HCT116 (cell line): ENCODE measurements at regions not wholly inside any gene's neighbourhood (a gene's known extent, or its start where the extent isn't known, plus 50 kb on each side); places are given as distances from the start of the nearest gene placed in this dataset.

Source experiments
- ATAC-seq: fragments of 200-7000 bp; cut with Tn5 transposase; 2 replicates; pipeline ENCODE4 v1.9.1; 2020; ENCODE audit warnings: mild to moderate bottlenecking, moderate library complexity
- BruUV-seq: library from RNA; stranded (reverse); fragments of 400-500 nt; replicated peaks from 2 replicates; lab custom pipeline; 2021; lab: Mats Ljungman, UMichigan
- CTCF ChIA-PET: fragments of 300-600 bp; sonication (Branson Sonifier 250); formaldehyde crosslinking; loops from one replicate; lab custom pipeline; 2021; ENCODE audit warnings: antibody characterized with exemption; lab: Charles Lee
- POLR2A ChIA-PET: fragments of 300-600, 350-600 bp; sonication (Branson Sonifier 250); formaldehyde crosslinking; loops from one replicate; lab custom pipeline; 2021; ENCODE audit warnings: antibody characterized with exemption; lab: Charles Lee
- RAD21 ChIA-PET, 2 experiments: fragments of 300-600 bp; sonication (Branson Sonifier 250); formaldehyde crosslinking; loops; one replicate each; lab custom pipeline; 2023; ENCODE audit warnings: low total read pairs in 2 of 2; ENCODE audit not compliant: uncharacterized antibody in 2 of 2, unreplicated experiment in 2 of 2, low non-redundant PET in 1 of 2; lab: Charles Lee
- DNase-seq: peaks from one replicate; pipeline ENCODE4 v3.0.0-alpha.2; 2010; ENCODE audit warnings: low read depth, low spot score
- H2AFZ ChIP-seq: fragments of 200-600 bp; shearing (Covaris generic), sonication (generic); 2 replicates; pipeline ENCODE4 v1.6.1; 2017; ENCODE audit warnings: low read depth, mixed run types, mixed read lengths, antibody characterized with exemption, low read length; ENCODE audit not compliant: poor library complexity, severe bottlenecking
- H3K27ac ChIP-seq: 2 replicates; pipeline ENCODE4 v1.5.1; 2012; ENCODE audit warnings: low read depth, low read length
- H3K27me3 ChIP-seq: fragments of 200-600 bp; sonication (generic); 2 replicates; pipeline ENCODE4 v1.6.1; 2016; ENCODE audit warnings: mixed run types, low read length, mixed read lengths; ENCODE audit not compliant: insufficient read depth
- H3K36me3 ChIP-seq, 2 experiments: fragments of 200-500 bp in 1 of 2; fragments of 200-600 bp in 1 of 2; sonication (Bioruptor generic) in 1 of 2; sonication (generic) in 1 of 2; 2 replicates each; pipeline versions ENCODE4 v1.5.1 to v1.6.1; 2014 to 2016; ENCODE audit warnings: low read length in 2 of 2, inconsistent platforms in 1 of 2, mixed read lengths in 1 of 2, mixed run types in 1 of 2; ENCODE audit not compliant: insufficient read depth in 2 of 2, control insufficient read depth in 1 of 2
- H3K4me1 ChIP-seq, 2 experiments: fragments of 200-600 bp in 1 of 2; sonication (generic) in 1 of 2; 2 replicates each; pipeline versions ENCODE4 v1.5.1 to v1.6.1; 2012 to 2017; ENCODE audit warnings: low read length in 2 of 2, inconsistent platforms in 1 of 2, mild to moderate bottlenecking in 1 of 2, mixed read lengths in 1 of 2, mixed run types in 1 of 2, moderate library complexity in 1 of 2; ENCODE audit not compliant: insufficient read depth in 2 of 2, control insufficient read depth in 1 of 2
- H3K4me2 ChIP-seq: fragments of 200-600 bp; sonication (generic); 2 replicates; pipeline ENCODE4 v1.6.1; 2017; ENCODE audit warnings: mixed run types, low read length, mixed read lengths
- H3K4me3 ChIP-seq, 2 experiments: fragments of 200-600 bp in 1 of 2; sonication (generic) in 1 of 2; replicated peaks in 1 of 2; 2 replicates each; pipeline ENCODE4 v1.5.1; 2011 to 2016; ENCODE audit warnings: low read length in 2 of 2, control low read depth in 1 of 2, low read depth in 1 of 2, mild to moderate bottlenecking in 1 of 2, mixed read lengths in 1 of 2, mixed run types in 1 of 2
- H3K79me2 ChIP-seq: fragments of 200-600 bp; sonication (generic); 2 replicates; pipeline ENCODE4 v1.6.1; 2017; ENCODE audit warnings: mild to moderate bottlenecking, mixed run types, low read length, moderate library complexity, mixed read lengths; ENCODE audit not compliant: insufficient read depth
- H3K9ac ChIP-seq: fragments of 200-600 bp; sonication (generic); 2 replicates; pipeline ENCODE4 v1.6.1; 2016; ENCODE audit warnings: low read length, mixed read lengths
- H3K9me2 ChIP-seq: fragments of 200-600 bp; sonication (generic), shearing (Covaris generic); 2 replicates; pipeline ENCODE4 v1.6.1; 2017; ENCODE audit warnings: mixed run types, mild to moderate bottlenecking, moderate library complexity; ENCODE audit not compliant: insufficient read depth
- H3K9me3 ChIP-seq, 2 experiments: fragments of 200-500 bp in 1 of 2; fragments of 200-600 bp in 1 of 2; sonication (Bioruptor generic) in 1 of 2; sonication (generic) in 1 of 2; 2 replicates each; pipeline ENCODE4 v1.6.1; 2014 to 2017; ENCODE audit warnings: low read length in 2 of 2, mixed read lengths in 2 of 2, inconsistent platforms in 1 of 2, low read depth in 1 of 2, mild to moderate bottlenecking in 1 of 2, mixed run types in 1 of 2, moderate library complexity in 1 of 2; ENCODE audit not compliant: control insufficient read depth in 1 of 2, insufficient read depth in 1 of 2
- H4K20me1 ChIP-seq: fragments of 200-600 bp; sonication (generic), shearing (Covaris generic); 2 replicates; pipeline ENCODE4 v1.6.1; 2017; ENCODE audit warnings: mixed run types, mild to moderate bottlenecking, moderate library complexity; ENCODE audit not compliant: insufficient read depth
- CBX3 ChIP-seq: IDR thresholded peaks from 2 replicates; pipeline ENCODE4 v1.6.1; 2012; ENCODE audit warnings: low read depth
- CEBPB ChIP-seq: IDR thresholded peaks from 2 replicates; pipeline ENCODE4 v1.6.1; 2012; ENCODE audit warnings: low read depth
- ELF1 ChIP-seq: IDR thresholded peaks from 2 replicates; pipeline ENCODE4 v1.6.1; 2012; ENCODE audit warnings: low read depth, borderline replicate concordance
- EZH2 ChIP-seq: fragments of 200-600 bp; sonication (generic); IDR thresholded peaks from 2 replicates; pipeline ENCODE4 v1.6.1; 2017; ENCODE audit warnings: antibody characterized with exemption, mixed run types
- JUND ChIP-seq: IDR thresholded peaks from 2 replicates; pipeline ENCODE4 v1.6.1; 2012
- MAX ChIP-seq: IDR thresholded peaks from 2 replicates; pipeline ENCODE4 v1.6.1; 2012
- POLR2AphosphoS5 ChIP-seq: IDR thresholded peaks from 2 replicates; pipeline ENCODE4 v1.6.1; 2011; ENCODE audit warnings: mild to moderate bottlenecking, low read depth, low read length, moderate library complexity
- SP1 ChIP-seq: IDR thresholded peaks from 2 replicates; pipeline ENCODE4 v1.6.1; 2012; ENCODE audit warnings: low read depth
- ZFX ChIP-seq: fragments of 450-650 bp; IDR thresholded peaks from 2 replicates; pipeline ENCODE4 v1.6.1; 2017
- intact Hi-C: fragments of 100-400 bp; cut with micrococcal nuclease; formaldehyde crosslinking; loops from 2 replicates; pipeline ENCODE4 v1.10.0; 2022
- TF ChIP-seq, protein P1 (sequence below): IDR thresholded peaks from 2 replicates; pipeline ENCODE4 v1.6.1; 2011; ENCODE audit warnings: mild to moderate bottlenecking, low read length, moderate library complexity; ENCODE audit not compliant: insufficient replicate concordance; ENCODE audit errors: extremely low read depth
- TF ChIP-seq, protein P2 (sequence below): IDR thresholded peaks from 2 replicates; pipeline ENCODE4 v1.6.1; 2012; ENCODE audit warnings: low read depth
- TF ChIP-seq, protein P3 (sequence below): IDR thresholded peaks from 2 replicates; pipeline ENCODE4 v1.6.1; 2012

DNA sequence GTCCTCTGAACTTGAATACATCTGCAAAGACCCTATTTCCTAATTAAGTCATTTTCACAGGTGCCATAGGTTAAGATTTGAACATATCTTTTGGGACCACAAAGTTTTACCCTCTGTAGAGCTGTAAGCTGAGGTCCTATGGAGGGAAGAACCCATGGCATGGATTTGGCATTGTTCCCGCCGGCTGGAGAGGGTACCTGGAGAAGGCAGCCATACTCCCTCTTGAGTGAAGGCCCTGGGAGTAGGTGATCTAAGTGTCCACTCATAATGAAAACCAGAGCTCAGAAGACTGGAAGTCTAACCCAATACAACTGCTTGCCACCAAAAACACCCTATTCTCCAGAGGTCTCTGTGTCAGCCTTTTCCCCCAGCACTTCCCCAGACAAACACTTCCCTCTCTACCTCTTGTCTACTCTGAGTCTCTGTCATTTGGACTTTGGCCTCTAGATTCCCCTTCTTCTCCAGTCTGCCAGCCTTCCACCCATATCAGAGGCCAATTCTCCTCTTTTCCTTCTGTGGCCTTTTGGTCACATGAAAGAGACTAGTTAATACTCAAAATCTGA, 363.9 kb downstream of the MAFB start:
- intact Hi-C loops = no loop called here
- Histone ChIP-seq H3K27ac (no peak overlapping the region), H3K27me3 (peaks cover 23% of the 10 kb centered on the region; the same call in 1 of the 2 replicates), H4K20me1 (no peaks in the 10 kb centered on the region), H3K9me2 (no peaks in the 10 kb centered on the region), H3K79me2 (no peaks in the 10 kb centered on the region), H2AFZ (no peak overlapping the region)
- TF ChIP-seq, protein P1, sequence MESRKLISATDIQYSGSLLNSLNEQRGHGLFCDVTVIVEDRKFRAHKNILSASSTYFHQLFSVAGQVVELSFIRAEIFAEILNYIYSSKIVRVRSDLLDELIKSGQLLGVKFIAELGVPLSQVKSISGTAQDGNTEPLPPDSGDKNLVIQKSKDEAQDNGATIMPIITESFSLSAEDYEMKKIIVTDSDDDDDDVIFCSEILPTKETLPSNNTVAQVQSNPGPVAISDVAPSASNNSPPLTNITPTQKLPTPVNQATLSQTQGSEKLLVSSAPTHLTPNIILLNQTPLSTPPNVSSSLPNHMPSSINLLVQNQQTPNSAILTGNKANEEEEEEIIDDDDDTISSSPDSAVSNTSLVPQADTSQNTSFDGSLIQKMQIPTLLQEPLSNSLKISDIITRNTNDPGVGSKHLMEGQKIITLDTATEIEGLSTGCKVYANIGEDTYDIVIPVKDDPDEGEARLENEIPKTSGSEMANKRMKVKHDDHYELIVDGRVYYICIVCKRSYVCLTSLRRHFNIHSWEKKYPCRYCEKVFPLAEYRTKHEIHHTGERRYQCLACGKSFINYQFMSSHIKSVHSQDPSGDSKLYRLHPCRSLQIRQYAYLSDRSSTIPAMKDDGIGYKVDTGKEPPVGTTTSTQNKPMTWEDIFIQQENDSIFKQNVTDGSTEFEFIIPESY = no peak
- TF ChIP-seq POLR2AphosphoS5 = no peak
- no peak for TF ChIP-seq MAX
- TF ChIP-seq ELF1 = no peak
- TF ChIP-seq ZFX = no peak
- no peak for TF ChIP-seq JUND
- TF ChIP-seq, all 23 proteins: peak for 0
- H3K9ac ChIP-seq = no peak overlapping the region
- DNase-seq (no peak), ATAC-seq (no peak)
- no peaks in the 10 kb centered on the region for H3K4me1 ChIP-seq
- ChIA-PET CTCF (no interaction called here), POLR2A (no interaction called here), RAD21 (no interaction called here)
- H3K4me2 ChIP-seq = no peak overlapping the region
- H3K4me3 ChIP-seq = no peak overlapping the region
- H3K9me3 ChIP-seq = no peaks in the 10 kb centered on the region
- BruUV-seq = no TSS peak
- H3K36me3 ChIP-seq = no peaks in the 10 kb centered on the region

- Histone ChIP-seq H3K4me3 (no peak overlapping the region), H3K9ac (no peak overlapping the region), H3K27ac (no peak overlapping the region), H4K20me1 (no peaks in the 10 kb centered on the region), H2AFZ (no peak overlapping the region), H3K79me2 (no peaks in the 10 kb centered on the region), H3K9me3 (no peaks in the 10 kb centered on the region), H3K36me3 (no peaks in the 10 kb centered on the region), H3K27me3 (peaks cover 9% of the 10 kb centered on the region; the same call in 1 of the 2 replicates), H3K4me2 (no peak overlapping the region), H3K9me2 (no peaks in the 10 kb centered on the region), H3K4me1 (no peaks in the 10 kb centered on the region)
- DNase-seq (no peak), ATAC-seq (no peak)
- RAD21 ChIA-PET = no interaction called here
- intact Hi-C loops = no loop called here
- POLR2A ChIA-PET = no interaction called here
- BruUV-seq = no TSS peak
- CTCF ChIA-PET = no interaction called here
- TF ChIP-seq, protein P2, sequence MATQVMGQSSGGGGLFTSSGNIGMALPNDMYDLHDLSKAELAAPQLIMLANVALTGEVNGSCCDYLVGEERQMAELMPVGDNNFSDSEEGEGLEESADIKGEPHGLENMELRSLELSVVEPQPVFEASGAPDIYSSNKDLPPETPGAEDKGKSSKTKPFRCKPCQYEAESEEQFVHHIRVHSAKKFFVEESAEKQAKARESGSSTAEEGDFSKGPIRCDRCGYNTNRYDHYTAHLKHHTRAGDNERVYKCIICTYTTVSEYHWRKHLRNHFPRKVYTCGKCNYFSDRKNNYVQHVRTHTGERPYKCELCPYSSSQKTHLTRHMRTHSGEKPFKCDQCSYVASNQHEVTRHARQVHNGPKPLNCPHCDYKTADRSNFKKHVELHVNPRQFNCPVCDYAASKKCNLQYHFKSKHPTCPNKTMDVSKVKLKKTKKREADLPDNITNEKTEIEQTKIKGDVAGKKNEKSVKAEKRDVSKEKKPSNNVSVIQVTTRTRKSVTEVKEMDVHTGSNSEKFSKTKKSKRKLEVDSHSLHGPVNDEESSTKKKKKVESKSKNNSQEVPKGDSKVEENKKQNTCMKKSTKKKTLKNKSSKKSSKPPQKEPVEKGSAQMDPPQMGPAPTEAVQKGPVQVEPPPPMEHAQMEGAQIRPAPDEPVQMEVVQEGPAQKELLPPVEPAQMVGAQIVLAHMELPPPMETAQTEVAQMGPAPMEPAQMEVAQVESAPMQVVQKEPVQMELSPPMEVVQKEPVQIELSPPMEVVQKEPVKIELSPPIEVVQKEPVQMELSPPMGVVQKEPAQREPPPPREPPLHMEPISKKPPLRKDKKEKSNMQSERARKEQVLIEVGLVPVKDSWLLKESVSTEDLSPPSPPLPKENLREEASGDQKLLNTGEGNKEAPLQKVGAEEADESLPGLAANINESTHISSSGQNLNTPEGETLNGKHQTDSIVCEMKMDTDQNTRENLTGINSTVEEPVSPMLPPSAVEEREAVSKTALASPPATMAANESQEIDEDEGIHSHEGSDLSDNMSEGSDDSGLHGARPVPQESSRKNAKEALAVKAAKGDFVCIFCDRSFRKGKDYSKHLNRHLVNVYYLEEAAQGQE = no peak
- no peak for TF ChIP-seq EZH2
- no peak for TF ChIP-seq CEBPB
- TF ChIP-seq, protein P1 = no peak
- TF ChIP-seq SP1 = no peak
- no peak for TF ChIP-seq POLR2AphosphoS5
- TF ChIP-seq, protein P3, sequence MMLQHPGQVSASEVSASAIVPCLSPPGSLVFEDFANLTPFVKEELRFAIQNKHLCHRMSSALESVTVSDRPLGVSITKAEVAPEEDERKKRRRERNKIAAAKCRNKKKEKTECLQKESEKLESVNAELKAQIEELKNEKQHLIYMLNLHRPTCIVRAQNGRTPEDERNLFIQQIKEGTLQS = no peak
- TF ChIP-seq ZFX = no peak
- no peak for TF ChIP-seq CBX3
Observed at GRCh38 chr20:40323361-40323794, 365.7 kb downstream of the MAFB start.
